ENCODE measurements at regions not wholly inside any gene's neighbourhood (a gene's known extent, or its start where the extent isn't known, plus 50 kb on each side); places are given as distances from the start of the nearest gene placed in this dataset.
"Not testable (repeated sequence)": the region's sequence is repeated elsewhere in the genome, so short reads cannot be mapped to it uniquely, and the experiment has no call there.

DNA sequence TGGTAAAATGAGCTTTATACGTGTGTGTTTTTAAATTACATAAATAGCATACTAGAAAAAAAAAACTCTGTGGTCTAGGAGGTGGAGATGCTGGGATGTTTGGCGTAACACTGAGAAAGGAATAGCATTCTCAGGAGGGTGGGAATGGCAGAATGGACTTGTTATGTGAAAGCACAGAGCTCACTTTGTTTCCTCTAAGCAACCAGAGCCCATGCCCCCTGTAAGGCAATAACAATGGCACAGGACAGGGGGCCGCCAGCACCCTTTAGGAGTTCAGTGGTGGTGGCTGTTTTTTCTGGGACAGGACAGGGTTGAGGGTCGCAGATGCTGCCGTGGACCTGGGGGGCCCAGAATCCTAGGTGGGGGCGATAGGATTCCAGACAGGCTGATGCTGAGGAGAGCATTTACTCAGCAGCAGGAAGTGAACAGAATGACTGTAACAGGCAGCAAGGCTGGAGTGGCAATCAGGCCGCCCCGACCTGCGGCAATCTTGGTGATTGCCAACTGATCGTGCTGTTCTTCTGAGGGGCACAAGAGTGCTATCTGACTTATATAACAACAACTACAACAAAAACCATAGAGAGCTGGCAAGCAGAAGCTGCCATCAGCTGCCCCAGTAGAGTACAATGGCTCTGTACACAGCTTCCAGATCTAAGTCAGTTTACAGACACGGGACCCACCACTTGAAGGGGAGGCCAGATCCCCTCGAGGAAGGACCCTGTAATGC, 160.4 kb downstream of the UACA start:
- DNase-seq = no peak

DNA sequence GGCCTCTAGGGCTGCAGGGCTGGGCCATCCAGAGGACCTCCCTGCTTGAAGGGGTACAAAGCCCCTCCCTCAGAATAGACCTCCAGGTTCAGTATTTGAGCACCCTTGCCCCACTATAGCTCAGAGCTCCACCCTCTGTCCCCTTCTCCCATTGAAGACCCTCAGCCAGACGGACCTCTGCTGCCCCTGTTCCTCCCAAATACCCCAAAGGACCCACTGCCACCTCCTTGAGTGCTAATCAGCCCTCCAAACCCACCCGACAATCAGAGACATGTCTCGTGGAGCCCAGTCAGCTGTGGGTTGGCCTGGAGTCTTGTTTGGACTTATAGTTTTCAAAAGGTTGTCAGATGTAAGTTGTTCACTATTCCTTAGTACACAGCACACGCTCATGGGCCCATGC, 161.1 kb downstream of the UACA start:
- DNase-seq = no peak

DNA sequence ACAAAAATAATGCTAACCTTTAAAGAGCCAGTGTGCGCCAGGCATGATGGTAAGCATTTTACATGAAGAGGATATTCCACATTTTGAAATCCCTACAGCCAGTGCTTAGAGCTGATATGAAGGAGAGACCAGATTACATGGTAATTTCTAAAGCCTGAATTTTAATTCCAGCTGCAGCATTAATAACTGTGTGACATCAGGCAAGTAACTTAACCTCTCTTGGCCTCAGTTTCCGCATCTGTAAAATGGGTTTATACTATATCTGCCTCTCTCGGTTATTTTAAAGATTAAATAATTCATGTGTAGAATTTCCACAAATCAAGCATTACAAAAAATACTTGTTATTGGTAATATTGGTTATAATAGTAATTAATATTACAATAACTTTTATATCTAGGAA, 165.4 kb downstream of the UACA start:
- no peak for DNase-seq

DNA sequence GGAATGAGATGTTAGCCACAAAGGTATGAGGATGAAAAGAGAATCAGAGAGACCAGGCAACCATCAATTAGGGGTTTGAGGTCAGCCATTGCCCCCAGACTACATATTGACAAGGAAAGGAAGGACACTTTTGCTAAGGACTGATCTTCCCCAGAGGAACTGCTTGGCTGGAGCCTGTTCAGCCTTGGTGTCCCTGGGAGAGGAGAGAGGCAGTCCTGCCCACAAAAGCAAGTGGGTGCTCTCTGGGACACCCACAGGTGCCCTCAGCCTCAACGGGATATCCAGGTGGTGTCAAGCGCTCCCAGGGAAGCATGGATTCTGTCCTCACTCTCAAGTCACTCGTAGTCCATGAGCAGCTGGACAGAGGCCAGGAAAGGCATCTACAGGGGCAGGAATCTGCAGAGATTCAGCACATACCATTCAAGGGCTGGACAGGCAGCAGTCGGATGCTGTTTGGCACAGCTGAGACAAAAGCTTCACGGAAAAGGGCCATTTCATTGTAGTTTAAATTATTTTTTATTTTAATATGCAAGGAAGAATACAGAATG, 166.2 kb downstream of the UACA start:
- DNase-seq = no peak

DNA sequence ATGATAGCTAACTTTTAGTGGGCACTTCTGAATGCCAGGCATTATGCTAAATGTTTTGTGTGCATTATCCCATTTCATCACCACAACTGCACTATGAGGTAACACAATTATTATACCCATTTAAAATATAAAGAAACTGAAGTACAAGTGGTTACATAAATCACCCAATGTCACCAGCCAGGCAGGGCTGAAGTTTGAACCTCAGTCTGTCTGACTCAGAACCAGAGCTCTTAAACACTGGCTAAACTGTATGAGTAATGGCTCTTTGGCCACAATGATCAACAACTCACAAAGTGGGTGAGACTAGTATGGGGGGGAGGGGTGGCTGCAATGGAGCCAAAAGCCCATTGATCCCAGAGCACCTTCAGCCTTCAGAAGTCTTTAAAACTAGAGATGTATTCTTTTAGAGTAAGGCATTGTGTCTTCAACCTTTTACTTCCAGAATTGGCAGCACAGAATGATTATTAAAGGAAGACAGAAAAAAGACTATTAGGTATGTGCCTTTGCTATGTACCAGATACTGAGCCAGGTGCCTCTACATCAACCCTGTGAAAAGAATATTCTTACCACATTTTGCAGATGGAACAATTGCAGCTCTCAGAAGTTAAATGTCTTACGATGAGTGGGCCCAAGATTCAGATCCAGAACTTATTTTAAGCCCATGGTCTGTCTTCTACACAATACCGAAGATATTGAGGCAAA, 166.9 kb downstream of the UACA start:
- DNase-seq = no peak

DNA sequence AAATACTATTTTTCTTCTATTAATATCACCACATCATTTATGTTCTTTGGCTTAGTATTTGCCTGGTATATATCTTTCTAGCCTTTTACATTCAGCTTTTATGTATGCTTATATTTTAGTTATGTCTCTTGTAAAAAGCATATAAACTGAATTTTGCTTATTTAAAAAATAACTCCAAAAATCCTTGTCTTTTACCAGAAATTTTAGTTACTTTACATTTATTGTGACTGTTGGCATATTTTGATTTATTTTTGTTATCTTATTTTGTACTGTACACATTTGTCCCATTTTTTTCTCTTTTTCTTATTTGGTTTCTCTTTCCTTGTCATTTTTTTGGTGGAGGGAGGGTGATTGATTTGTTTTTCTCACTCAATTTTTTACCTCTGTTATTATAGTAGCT, 169.6 kb downstream of the UACA start:
- no peak for DNase-seq

DNA sequence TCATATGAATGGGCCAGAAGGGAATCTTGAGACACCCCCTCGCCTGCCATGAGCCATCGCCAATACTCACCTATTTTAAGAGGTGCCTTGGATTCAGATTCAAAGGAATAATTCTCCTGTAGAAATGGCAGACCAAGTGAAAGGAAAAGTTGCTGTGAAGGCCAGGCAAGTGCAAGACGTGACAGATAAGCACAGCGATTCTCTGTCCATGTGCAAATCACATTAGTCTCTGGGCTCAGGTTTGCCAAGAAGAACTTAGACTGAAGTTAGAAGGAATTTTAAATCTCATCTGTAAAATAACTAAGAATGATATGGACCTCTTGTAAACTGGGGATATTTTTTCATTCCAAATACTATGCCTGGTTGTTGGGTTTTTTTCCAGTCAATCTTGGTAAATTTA, 173.6 kb downstream of the UACA start:
- no peak for DNase-seq

DNA sequence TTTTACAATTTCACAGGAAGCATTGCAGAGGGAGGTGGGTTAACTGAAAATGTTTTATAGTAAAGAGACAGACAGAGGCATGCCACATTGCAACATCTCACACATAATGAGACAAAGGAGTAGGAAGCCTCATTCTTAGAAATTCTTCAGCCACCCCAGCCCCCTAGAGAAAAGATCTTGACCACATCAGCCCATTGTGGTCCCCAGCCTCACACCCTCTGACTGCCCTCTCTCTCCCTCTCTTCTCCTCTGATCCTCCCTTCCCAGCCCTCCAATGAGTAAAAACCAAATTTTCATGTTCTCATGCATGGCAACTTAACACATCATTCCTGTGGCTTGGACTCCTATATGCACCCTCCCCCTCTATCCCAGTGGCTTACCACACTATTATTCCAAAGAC, 174.1 kb downstream of the UACA start:
- DNase-seq = no peak

DNA sequence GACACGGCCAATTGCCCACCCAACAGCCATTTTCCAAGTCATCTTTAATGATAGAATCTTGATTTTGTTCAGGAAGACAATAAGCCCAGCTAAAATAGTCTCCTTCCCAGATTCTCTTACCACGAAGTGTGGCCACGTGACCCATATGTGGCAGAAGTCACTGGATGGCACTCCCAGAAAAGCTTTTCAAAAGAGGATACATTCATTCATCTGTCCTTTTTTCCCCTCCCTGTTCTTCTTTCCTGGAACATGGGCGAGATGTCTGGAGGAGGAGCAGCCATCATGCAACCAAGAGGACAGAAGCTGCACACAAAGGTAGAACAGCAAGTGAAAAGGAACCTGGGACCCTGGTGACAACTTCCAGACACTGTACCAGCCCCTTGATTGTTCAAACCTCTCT, 174.7 kb downstream of the UACA start:
- DNase-seq = no peak

DNA sequence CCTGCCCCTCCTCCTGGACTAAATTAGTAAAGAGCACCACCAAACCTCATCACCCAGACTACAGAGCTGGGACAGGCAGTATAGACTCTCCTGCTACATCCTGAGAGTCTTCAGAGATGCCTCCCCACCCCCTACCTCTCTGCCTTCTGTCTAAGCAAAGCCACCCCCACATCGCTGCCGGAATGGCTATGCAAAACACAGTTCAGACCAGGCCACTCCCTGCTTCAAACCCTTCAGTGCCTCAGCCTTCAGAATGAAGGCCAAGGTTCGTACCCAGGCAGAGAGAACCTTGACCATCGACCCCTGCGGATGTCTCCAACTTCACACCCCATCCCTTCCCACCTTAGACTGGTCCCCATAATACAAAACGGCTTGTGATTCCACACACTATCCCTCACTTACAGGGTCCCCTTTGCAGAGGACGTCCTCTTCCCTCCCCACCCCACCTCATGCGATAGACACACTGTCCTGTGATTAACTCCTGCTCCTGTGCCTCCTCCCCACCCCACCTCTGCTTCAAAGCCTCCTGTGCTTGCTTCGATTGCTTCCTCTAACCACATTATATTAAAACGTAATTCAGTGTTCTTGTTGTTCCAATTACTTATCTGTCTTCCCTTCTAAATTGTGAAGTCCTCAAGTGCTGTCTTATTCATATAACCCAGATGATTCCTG, 175.3 kb downstream of the UACA start:
- no peak for DNase-seq

DNA sequence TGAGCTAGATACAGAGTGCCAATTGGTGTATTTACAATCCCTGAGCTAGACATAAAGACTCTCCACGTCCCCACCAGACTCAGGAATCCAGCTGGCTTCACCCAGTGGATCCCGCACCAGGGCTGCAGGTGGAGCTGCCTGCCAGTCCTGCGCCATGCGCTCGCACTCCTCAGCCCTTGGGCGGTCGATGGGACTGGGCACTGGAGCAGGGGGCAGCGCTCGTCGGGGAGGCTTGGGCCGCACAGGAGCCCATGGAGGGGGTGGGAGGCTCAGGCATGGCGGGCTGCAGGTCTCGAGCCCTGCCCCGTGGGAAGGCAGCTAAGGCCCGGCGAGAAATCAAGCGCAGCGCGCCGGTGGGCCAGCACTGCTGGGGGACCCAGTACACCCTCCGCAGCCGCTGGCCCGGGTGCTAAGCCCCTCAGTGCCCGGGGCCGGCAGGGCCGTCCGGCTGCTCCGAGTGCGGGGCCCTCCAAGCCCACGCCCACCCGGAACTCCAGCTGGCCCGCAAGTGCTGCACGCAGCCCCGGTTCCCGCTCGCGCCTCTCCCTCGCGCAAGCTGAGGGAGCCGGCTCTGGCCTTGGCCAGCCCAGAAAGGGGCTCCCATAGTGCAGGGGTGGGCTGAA, 176.2 kb downstream of the UACA start:
- not testable (repeated sequence) for DNase-seq

DNA sequence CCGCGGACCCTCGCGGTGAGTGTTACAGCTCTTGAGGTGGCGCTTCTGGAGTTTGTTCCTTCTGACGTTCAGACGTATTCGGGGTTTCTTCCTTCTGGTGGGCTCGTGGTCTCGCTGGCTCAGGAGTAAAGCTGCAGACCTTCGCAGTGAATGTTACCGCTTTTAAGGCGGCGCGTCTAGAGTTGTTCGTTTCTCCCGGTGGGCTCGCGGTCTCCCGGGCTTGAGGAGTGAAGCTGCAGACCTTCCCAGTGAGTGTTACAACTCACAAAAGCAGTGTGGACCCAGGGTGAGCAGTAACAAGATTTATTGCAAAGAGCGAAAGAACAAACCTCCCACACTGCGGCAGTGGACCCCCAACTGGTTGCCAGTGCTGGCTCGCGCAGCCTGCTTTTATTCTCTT, 177.1 kb downstream of the UACA start:
- DNase-seq = no peak

DNA sequence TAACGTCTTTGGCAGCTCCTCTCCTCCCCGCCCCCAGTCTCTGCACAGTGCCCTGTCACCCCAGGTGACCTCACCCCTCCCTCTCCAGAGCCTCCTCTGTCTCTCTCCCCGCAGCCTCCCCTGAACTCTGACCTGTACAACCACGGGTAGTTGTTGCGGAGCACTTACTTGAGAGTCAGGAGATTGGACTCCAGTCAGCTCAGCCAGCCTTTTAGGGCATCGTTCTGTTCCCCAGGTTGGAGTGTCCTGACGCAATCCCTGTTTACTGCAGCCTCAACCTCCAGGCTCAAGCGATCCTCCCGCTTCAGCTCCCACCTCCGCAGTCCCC, 177.7 kb downstream of the UACA start:
- DNase-seq = no peak

DNA sequence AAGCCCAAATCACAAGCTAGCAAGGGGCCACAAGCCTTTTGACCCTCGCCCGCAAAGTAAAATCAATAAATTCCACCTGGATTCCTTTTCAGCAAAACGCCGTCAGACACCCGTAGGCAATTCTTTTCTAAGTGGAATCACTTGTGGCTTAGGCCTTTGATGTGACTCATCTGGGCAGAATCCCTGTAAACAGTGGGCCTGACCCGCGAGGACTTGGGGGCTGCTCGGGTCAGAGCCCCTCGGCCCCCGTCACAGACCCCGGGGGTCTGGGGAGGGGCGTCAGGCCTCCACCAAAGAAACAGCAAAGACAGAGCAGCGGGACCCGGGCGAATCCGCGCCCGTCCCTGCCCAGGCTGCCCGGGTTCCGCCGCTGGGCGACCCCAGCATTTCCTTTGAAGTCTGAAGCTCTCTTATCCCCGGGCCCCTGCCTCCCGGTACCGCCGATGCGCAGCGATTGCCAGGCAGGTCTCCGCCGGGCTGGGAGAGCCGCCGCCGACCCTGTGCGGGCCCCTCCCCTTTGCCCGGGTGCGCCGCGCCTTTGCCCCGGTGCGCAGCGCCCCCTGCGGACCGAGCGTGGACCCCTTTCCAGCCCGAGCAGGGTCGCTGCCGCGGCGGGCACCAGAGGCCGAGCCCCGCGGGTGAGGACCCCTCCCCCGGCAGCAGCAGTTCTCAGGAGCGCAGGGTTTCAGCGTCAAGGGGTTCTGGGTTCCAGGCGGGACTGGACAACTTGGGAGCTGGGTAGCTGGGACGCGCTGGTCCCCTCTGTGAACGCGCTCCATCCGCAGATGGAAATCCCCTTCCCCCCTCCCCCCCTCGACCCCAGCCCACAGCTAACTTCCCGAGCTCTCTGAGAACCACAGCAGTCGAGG, 178.3 kb downstream of the UACA start:
- no peak for DNase-seq

DNA sequence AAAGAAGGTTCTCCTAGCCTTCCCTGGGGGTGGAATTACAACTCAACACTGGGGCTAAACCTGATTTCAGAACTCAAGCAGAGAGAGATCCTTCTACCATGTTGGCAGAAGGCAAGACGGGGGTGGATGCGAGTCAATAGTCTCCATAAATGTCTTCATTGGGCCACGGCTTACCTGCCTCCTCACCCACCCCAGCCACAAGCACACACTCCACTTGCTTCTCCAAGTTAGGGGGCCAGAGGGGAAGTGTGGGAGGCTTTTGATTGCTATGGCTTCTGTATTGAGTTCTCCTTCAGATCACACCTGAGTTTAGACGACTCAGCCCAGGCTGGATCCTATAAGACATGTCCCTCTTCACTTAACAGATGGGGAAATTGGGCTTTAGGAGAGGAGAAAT, 178.9 kb downstream of the UACA start:
- DNase-seq = no peak

DNA sequence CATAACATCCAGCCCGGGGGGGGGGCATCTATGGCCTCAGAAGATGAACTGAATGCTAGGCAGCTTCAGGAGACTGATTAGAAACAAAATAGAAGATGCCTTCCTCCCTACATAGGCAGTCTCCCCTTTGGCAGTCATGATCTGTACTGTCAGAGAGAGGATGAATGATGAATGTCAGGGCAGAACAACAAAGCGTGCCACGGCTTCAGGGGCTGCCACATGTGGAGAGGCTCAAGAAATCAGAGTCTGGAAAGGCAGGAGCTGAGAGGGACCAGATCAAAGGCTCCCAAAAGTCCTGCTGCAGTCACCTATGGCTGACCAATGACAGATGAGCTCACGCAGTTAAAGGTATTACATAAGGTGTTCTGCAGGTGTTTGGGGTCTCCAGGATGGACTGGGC, 180.4 kb downstream of the UACA start:
- no peak for DNase-seq

DNA sequence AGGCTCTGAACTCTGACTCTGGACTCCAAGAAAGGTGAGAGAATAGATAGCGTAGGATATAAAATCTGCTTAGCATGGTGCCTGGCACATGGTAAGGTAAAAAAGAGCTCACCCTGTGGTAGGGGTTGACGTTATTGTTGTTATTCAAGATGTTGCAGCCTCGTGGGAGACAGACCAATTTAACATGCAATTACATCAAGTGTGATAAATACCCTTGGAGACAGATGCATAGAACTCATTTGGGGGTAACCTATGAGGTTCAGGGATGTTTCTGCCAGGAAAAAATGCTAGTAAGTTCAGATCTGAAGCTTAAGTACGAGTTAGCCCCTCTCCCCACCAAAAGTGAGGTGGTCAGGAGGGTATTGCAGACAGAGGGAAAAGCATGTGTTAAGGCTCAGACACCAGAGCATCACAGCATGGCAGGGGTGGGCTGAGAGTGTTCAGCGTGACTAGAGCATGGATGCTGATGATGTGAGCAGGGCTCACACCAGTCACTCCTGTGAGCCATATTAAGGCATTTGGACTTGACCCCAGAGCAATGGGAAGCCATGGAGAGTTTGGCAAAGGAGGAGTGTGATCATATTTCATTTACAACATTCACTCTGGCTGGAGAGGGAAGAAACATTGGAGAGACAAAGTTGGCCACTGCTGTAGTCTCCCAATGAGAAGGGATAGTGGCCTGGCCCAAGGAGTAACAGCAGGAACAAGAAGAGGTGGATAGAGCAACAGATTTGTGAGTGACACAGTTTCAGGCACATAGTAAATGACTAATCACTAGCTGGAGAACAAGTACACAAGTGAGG, 181.0 kb downstream of the UACA start:
- no peak for DNase-seq

DNA sequence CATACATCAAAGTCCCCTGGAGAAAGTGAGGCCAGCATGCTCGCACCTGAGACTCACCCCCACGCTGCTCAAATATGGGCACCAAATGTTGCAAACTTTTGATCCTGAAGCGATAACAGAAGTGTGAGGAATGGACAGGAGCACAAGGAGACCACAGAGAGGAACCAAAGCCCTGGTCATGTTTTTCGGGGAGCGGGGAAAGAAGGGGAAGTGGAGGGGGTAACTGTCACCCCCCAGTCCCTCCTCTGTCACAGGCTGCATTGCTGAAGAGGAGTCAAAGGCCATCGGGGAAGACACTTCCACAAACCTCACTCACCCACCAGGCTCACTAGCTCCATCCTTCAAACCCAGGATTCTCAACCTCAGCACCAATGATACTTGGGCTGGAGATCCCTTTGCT, 182.4 kb downstream of the UACA start:
- no peak for DNase-seq

DNA sequence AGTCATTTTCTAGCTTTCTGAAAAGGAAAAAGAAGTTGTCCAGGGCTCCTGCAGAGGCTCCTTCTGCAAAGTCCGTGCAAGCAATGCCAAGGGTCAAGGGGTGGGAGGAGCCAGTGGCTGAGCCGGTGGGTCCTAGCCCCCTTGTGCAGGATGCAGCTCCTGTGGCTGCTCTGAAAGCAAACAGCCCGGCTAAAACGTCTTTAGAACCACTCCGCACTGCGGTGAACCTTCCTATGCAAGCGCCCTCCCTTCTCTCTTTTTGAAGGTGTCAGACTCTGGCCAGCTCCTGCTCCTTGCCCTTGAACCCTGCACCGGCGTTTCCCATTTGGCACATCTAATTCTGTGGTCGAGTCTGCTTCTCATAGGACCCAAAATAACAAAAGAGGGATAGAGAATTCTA, 183.1 kb downstream of the UACA start:
- no peak for DNase-seq

DNA sequence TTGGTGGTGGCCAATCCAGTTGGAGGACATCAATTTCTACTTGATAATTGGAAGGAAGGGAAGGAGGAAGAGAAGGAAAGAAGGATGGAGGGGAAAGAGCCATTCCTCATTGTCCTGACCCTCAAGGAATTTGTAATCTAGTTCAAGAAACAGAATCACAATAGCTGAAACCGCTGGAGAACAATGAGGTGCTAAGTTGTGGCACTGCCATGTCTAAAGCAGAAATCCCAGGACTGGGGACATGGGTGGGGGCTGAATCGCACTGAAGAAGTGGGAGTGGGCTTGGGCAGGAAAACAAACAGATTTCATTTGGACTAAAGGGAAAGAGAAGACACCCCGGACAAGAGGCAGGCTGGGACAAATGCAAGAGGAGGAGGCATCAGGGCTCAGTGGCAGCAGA, 183.6 kb downstream of the UACA start:
- no peak for DNase-seq

DNA sequence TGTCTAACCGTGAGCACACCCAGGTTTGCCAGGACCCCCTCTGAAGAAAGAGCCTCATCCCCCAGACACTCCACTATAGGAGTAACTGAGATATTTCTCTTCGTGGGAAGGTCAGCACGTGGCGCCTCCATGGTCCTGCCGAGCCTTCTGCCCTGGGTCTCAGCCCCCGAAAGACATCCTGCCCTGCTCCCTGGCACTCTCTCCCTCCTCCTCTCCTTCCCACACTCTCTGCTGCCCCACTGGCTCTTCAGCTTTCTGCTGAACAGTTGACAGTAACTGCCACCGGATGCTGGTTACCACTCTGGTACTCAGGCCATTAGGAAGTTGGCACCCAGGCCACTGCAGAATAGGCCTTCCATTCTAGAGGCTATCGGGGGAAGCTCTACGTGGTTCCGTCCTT, 185.2 kb downstream of the UACA start:
- DNase-seq = no peak

DNA sequence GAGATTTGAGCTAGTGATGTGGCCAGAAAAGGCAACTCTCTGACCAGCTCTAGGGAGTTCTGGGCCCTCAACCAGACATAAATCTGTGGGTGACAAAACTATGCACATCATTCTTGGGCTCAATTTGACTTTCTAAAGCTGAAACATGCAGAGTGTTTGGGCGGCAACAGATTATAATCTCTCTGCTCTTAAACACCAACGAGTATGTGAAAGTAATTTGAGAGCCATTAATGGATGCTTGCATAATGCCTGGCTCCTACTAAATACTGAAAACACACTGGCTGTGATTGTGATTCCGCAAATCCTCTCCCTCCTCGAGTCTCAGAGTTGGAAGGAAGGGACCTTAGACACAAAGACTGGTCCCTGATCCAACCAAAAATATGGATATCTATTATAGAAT, 186.7 kb downstream of the UACA start:
- no peak for DNase-seq
